Keratinocyte (primary cell): ENCODE measurements at regions not wholly inside any gene's neighbourhood (a gene's known extent, or its start where the extent isn't known, plus 50 kb on each side); places are given as distances from the start of the nearest gene placed in this dataset.

Source experiments
- DNase-seq: peaks from one replicate; pipeline ENCODE4 v3.0.0-alpha.2; 2011; ENCODE audit warnings: low read depth, missing footprints, low spot score
- FAIRE-seq: peaks from 2 replicates; lab custom pipeline; 2011; peaks lifted over from hg19 to GRCh38; lab: Jason Lieb, UNC
- H2AFZ ChIP-seq: 2 replicates; pipeline ENCODE4 v1.6.0; 2012; ENCODE audit warnings: low read length, control low read depth, inconsistent platforms; ENCODE audit not compliant: control insufficient read depth
- H3K27ac ChIP-seq: 2 replicates; pipeline ENCODE4 v1.5.1; 2011; ENCODE audit warnings: low read length; ENCODE audit not compliant: control insufficient read depth, insufficient read depth
- H3K27me3 ChIP-seq: 3 replicates; pipeline ENCODE4 v1.6.0; 2011; ENCODE audit warnings: low read length; ENCODE audit not compliant: control insufficient read depth, insufficient read depth; ENCODE audit errors: extremely low read depth
- H3K36me3 ChIP-seq, 2 experiments: 2 replicates in 1 of 2; 3 replicates in 1 of 2; pipeline ENCODE4 v1.5.1; 2011; ENCODE audit warnings: low read length in 2 of 2, mild to moderate bottlenecking in 1 of 2; ENCODE audit not compliant: control insufficient read depth in 2 of 2, insufficient read depth in 2 of 2; ENCODE audit errors: extremely low read depth in 1 of 2
- H3K4me1 ChIP-seq: 3 replicates; pipeline ENCODE4 v1.5.1; 2011; ENCODE audit warnings: low read length; ENCODE audit not compliant: control insufficient read depth, insufficient read depth; ENCODE audit errors: extremely low read depth
- H3K4me2 ChIP-seq: 3 replicates; pipeline ENCODE4 v1.6.0; 2011; ENCODE audit warnings: low read depth, low read length; ENCODE audit not compliant: control insufficient read depth, insufficient read depth; ENCODE audit errors: extremely low read depth
- H3K4me3 ChIP-seq, 3 experiments: fragments of 200-600 bp in 1 of 3; sonication (generic) in 1 of 3; 2 replicates in 2 of 3; 3 replicates in 1 of 3; pipeline ENCODE4 v1.5.1; 2011 to 2016; ENCODE audit warnings: low read length in 3 of 3, mild to moderate bottlenecking in 3 of 3, control low read depth in 2 of 3, inconsistent platforms in 1 of 3, low read depth in 1 of 3, mixed read lengths in 1 of 3, mixed run types in 1 of 3, moderate library complexity in 1 of 3; ENCODE audit not compliant: control insufficient read depth in 2 of 3, insufficient read depth in 2 of 3; ENCODE audit errors: extremely low read depth in 1 of 3
- H3K79me2 ChIP-seq: 2 replicates; pipeline ENCODE4 v1.6.0; 2012; ENCODE audit warnings: low read length; ENCODE audit not compliant: control insufficient read depth, insufficient read depth
- H3K9ac ChIP-seq: 3 replicates; pipeline ENCODE4 v1.6.0; 2011; ENCODE audit warnings: low read length; ENCODE audit not compliant: control insufficient read depth, insufficient read depth; ENCODE audit errors: extremely low read depth
- H3K9me1 ChIP-seq: 3 replicates; pipeline ENCODE4 v1.6.0; 2011; ENCODE audit warnings: low read length; ENCODE audit not compliant: control insufficient read depth, insufficient read depth; ENCODE audit errors: extremely low read depth
- H3K9me3 ChIP-seq: 2 replicates; pipeline ENCODE4 v1.5.1; 2012; ENCODE audit warnings: low read depth, low read length; ENCODE audit not compliant: control insufficient read depth
- H4K20me1 ChIP-seq: 3 replicates; pipeline ENCODE4 v1.6.0; 2011; ENCODE audit warnings: low read length; ENCODE audit not compliant: control insufficient read depth, insufficient read depth; ENCODE audit errors: extremely low read depth
- CTCF ChIP-seq, 3 experiments: IDR thresholded peaks in 1 of 3; conservative IDR thresholded peaks in 1 of 3; optimal IDR thresholded peaks in 1 of 3; 2 replicates in 2 of 3; 3 replicates in 1 of 3; pipeline versions ENCODE3 to v1.5.1; 2011; ENCODE audit warnings: low read length in 3 of 3, mild to moderate bottlenecking in 3 of 3, moderate library complexity in 2 of 3, control low read depth in 1 of 3, inconsistent platforms in 1 of 3; ENCODE audit not compliant: insufficient read depth in 2 of 3; ENCODE audit errors: extremely low read depth in 1 of 3
- EZH2 ChIP-seq: IDR thresholded peaks from one replicate; pipeline ENCODE4 v1.6.1; 2012; ENCODE audit warnings: inconsistent platforms, mild to moderate bottlenecking, low read length, moderate library complexity
- dilution Hi-C: fragments of 300-500 bp; cut with MboI; formaldehyde crosslinking; loops from one replicate; pipeline ENCODE4 v1.7.0; 2020; ENCODE audit warnings: low sequenced_read_pairs; ENCODE audit not compliant: extremely low pct_ligation_motif_present

GRCh38 chr11:13073119-13073981 is 64.2 kb downstream of the RASSF10 start:
- Histone ChIP-seq H3K4me1 (peaks cover 32% of the 10 kb centered on the region), H3K27ac (peak overlapping the region; percentile 41), H3K27me3 (no peaks in the 10 kb centered on the region), H3K36me3 (no peaks in the 10 kb centered on the region), H4K20me1 (no peaks in the 10 kb centered on the region), H3K4me2 (peak overlapping the region; percentile 29), H3K4me3 (no peak overlapping the region), H2AFZ (peak overlapping the region; percentile 57), H3K9me1 (no peaks in the 10 kb centered on the region), H3K9me3 (no peaks in the 10 kb centered on the region), H3K79me2 (no peaks in the 10 kb centered on the region), H3K9ac (peak overlapping the region; percentile 6)
- DNase-seq (peak; percentile 81), FAIRE-seq (peak; percentile 75)
- TF ChIP-seq CTCF (optimal IDR thresholded peaks at IDR 0.05 in 1 of 3, IDR thresholded peaks at IDR 0.05 in 1 of 3, conservative IDR thresholded peaks at IDR 0.05 in 1 of 3; ENCODE audit: extremely low read depth in 1 of 3, insufficient read depth in 2 of 3, low read length in 3 of 3) (peak in 1 of 3 experiments; percentile 23), EZH2 (no peak)
- dilution Hi-C loops = no loop called here

- Histone ChIP-seq H2AFZ (no peak overlapping the region), H3K27ac (no peak overlapping the region), H4K20me1 (no peaks in the 10 kb centered on the region), H3K36me3 (no peaks in the 10 kb centered on the region), H3K27me3 (no peaks in the 10 kb centered on the region), H3K9me1 (no peaks in the 10 kb centered on the region), H3K4me3 (no peak overlapping the region), H3K4me2 (no peak overlapping the region), H3K79me2 (no peaks in the 10 kb centered on the region), H3K4me1 (peaks cover 32% of the 10 kb centered on the region), H3K9ac (no peak overlapping the region), H3K9me3 (no peaks in the 10 kb centered on the region)
- dilution Hi-C loops = no loop called here
- DNase-seq (no peak), FAIRE-seq (no peak)
- TF ChIP-seq EZH2 = no peak
Observed at GRCh38 chr11:13074714-13075464, 65.8 kb downstream of the RASSF10 start.
